ENCODE measurements at regions not wholly inside any gene's neighbourhood (a gene's known extent, or its start where the extent isn't known, plus 50 kb on each side); places are given as distances from the start of the nearest gene placed in this dataset.

DNA sequence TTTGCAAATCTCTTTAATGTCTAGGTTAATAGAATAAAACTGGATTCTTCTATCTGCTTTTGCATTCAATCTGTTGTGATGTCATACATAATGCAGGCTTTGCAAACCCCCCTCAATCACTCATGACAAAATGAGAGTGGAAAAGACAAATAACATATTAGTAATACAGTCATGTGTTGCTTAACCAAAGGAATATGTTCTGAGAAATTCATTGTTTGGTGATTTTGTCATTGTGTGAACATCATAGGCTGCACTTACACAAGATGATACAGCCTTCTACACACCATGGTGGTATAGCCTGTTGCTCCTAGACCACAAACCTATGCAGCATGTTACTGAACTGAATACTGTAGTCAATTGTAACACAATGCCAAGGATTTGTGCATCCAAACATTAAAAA, 87.3 kb upstream of the SEC61G start:
- DNase-seq (ENCODE audit: low read depth in 2 of 3, low spot score in 2 of 3), result no peak

GRCh38 chr7:54847921-54848320, 88.9 kb upstream of the SEC61G start:
- no peak for DNase-seq (ENCODE audit: low read depth in 2 of 3, low spot score in 2 of 3)

GRCh38 chr7:54856856-54857255, 97.8 kb upstream of the SEC61G start:
- no peak for DNase-seq (ENCODE audit: low read depth in 2 of 3, low spot score in 2 of 3)

DNA sequence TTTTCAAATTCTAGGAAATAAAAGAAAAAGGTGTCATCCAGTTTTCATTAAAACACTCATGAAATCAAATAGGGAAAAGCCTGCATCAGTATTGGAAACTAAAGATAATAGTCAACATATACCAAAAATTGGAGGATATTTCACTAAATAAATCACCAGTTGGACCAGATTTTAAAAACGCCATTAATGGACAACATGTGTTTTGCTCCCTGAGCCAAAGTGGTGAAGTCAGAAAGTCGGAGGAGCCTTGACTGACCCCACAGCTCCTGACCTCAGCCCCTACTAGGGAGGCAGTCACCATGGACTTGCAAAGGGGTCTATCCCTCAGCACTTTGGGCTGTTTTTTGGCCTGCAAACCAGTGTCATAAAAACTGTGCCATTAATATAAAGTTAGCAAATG, 98.3 kb upstream of the SEC61G start:
- no peak for DNase-seq (ENCODE audit: low read depth in 2 of 3, low spot score in 2 of 3)

GRCh38 chr7:54858008-54858692, 99.1 kb upstream of the SEC61G start:
- DNase-seq (ENCODE audit: low read depth in 2 of 3, low spot score in 2 of 3), result no peak

- no peak for DNase-seq (ENCODE audit: low read depth in 2 of 3, low spot score in 2 of 3)
Measured at GRCh38 chr7:54859066-54859465, 100.1 kb upstream of the SEC61G start.

GRCh38 chr7:54859545-54859944, 100.5 kb upstream of the SEC61G start:
- no peak for DNase-seq (ENCODE audit: low read depth in 2 of 3, low spot score in 2 of 3)

- no peak for DNase-seq (ENCODE audit: low read depth in 2 of 3, low spot score in 2 of 3)
Measured at GRCh38 chr7:54860003-54860775, 101.2 kb upstream of the SEC61G start.

DNA sequence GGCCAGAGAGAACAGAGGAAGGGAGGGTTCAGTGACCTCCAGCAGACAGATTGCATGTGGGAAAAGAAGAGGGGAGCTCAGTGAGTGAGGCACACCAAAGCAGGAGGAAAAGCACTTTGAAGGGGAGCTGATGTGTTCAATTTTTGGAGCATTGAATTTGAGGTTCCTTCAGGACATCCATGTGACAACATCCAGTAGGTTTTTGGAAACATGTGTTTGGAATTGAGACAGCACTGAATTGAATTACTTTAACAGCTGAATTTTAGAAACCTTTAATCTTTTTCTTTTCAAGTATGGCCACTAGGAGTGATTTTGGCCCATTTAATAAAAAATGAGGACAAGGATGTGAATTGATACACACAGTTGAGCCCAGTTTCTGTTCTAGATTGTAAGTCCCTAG, 101.8 kb upstream of the SEC61G start:
- no peak for DNase-seq (ENCODE audit: low read depth in 2 of 3, low spot score in 2 of 3)

DNA sequence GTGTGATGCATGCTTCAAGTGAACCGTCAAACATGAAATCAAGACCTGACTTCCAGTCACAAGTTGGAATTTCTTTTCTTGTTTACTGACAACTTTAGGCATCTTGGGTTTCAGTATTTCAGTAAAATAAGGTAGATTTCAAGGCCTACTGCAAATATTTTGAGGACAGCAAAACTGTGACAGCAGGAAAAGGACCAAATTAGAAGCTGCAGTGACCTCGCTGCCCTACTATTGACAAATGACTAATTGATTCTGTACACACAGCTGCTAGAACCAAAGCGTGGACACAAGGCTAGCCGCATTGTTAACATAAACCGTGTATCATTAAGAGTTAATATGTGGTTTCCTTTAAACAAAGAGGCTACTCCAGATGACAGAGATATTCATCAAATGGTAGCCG, 105.7 kb upstream of the SEC61G start:
- DNase-seq (ENCODE audit: low read depth in 2 of 3, low spot score in 2 of 3), result no peak

DNA sequence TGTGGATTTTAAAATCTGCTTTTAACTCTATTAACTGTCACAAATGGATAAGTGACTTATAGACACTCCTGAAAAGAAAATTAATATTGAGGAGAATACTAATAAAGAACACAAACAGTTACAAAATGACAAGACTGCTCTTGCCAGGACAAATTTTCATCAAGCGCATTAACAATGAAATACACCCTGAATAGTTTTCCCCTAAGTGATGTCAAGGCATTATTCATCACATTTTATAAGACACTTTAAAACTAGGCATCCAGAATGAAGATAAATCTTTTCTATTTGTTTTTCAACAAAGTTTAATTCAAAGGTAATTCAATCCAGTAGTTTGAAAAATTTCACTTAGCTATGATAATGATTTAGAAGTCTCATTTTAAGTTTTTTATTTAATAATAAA, 110.5 kb upstream of the SEC61G start:
- no peak for DNase-seq (ENCODE audit: low read depth in 2 of 3, low spot score in 2 of 3)

DNA sequence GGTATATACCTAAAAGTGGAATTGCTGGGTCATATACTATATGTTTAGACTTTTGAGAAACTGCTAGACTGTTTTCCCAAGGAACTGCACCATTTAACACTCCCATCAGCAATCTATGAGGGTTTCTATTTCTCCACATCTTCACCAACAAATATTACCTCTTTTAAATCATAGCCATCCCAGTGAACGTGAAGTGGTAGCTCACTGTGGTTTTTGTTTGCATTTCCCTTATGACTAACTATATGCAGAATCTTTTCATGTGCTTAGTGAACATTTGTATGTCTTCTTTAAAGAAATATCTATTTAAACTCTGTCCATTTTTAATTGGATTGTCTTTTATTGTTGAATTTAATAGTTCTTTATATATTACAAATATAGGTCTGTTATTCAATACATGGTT, 115.8 kb upstream of the SEC61G start:
- no peak for DNase-seq (ENCODE audit: low read depth in 2 of 3, low spot score in 2 of 3)

DNA sequence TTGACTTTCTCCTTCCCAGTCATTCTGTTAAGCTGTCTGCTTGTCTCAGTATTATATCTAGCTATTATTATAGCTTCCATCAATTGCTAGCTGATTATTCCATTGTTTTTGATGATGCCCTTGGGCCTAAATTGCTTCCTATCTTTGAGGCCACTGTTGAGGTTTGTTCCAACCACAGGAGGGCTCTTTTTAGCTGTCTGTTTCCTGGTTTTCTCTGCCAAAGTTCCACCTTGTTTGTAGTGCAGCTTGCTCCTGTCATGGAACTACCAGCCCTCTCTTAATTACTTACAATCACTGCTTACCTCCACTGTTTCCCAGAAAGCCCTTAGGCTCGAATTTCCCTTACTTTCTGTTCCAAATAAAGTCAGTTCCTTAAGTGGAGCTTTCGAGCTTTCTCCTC, 118.7 kb upstream of the SEC61G start:
- no peak for DNase-seq (ENCODE audit: low read depth in 2 of 3, low spot score in 2 of 3)

GRCh38 chr7:54878339-54878738, 119.3 kb upstream of the SEC61G start:
- no peak for DNase-seq (ENCODE audit: low read depth in 2 of 3, low spot score in 2 of 3)

DNA sequence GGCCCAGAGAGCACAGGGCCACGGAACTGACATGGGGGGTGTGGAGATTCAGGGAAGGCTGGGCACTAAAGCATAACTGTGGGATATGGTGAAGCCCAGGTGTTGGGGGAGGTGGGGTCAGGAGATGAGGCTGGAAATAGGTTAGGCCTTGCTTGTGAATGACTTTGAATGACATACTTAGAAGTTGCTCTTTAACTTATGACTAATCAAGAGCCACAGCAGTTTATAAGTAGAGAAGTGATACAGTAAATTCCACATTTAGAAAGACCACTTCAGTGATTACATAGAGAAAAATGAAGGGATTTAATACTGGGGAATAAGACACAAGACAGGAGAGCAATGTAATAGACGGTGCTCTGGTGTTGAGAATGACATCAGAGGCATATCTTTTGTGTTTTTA, 120.8 kb upstream of the SEC61G start:
- no peak for DNase-seq (ENCODE audit: low read depth in 2 of 3, low spot score in 2 of 3)

- no peak for DNase-seq (ENCODE audit: low read depth in 2 of 3, low spot score in 2 of 3)
Measured at GRCh38 chr7:54880326-54880989, 121.4 kb upstream of the SEC61G start.

DNA sequence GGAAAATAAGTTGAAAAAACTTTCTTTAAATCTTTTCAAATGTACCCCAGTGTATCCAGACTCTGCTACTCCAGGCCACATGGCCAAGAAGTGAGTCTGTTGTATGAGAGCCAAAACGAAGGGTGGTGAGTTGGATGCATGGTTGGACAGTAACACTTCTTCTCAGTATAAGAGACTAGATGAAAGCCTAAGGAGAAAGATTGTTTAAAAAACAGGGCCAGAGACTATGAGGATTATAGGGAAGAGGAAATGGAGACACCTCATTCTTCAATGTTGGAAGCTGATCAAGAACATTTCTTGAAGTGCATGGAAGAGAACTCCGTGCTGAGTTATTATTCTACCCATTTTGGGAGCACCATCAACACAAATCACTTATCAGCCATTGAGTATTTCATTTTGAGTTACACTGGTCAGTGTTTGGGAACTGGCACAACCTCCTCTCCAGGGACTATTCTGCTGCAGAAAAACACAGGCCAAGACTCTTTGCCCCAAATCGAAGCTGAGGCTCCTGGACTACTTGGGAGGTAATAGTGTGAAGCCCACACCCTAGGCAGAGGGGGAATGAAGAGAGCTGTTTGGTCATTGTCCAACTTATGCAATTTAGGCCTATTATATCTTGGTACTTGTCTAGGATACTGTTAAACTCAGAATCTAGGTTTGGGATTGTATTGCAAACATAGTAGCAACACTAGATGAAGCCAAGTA, 123.0 kb upstream of the SEC61G start:
- no peak for DNase-seq (ENCODE audit: low read depth in 2 of 3, low spot score in 2 of 3)

GRCh38 chr7:54882694-54883093, 123.7 kb upstream of the SEC61G start:
- no peak for DNase-seq (ENCODE audit: low read depth in 2 of 3, low spot score in 2 of 3)

- DNase-seq (ENCODE audit: low read depth in 2 of 3, low spot score in 2 of 3), result no peak
Measured at GRCh38 chr7:54883576-54883975, 124.6 kb upstream of the SEC61G start.

DNA sequence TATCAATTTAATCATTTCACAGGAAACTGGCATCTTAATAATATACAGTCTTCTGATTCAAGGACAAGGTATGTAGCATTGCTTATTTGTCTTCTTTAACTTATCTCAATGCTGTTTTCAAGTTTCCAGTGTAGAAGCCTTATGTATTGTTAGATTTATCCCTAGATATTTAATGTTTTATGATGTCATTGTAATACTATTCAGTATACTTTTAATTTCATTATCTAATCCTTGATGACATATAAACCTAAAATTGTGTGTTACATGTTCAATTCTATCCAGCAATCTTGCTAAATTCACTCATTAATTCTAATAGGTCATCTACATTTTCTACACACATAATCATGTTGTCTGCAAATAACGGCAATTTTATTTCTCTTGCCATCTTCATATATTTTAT, 126.3 kb upstream of the SEC61G start:
- DNase-seq (ENCODE audit: low read depth in 2 of 3, low spot score in 2 of 3), result no peak

- no peak for DNase-seq (ENCODE audit: low read depth in 2 of 3, low spot score in 2 of 3)
Measured at GRCh38 chr7:54888067-54888733, 129.2 kb upstream of the SEC61G start.

Measured in hematopoietic multipotent progenitor cell (in vitro differentiated cells).